Sigmoid colon (tissue), 4 donors: ENCODE measurements at regions not wholly inside any gene's neighbourhood (a gene's known extent, or its start where the extent isn't known, plus 50 kb on each side); places are given as distances from the start of the nearest gene placed in this dataset.

ENCODE experiments used
- CTCF ChIP-seq, 4 experiments: fragments of 450-650 bp in 3 of 4; fragments of 200-600 bp in 1 of 4; IDR thresholded peaks; one replicate each; pipeline ENCODE4 v1.5.1; 2016 to 2019; ENCODE audit warnings: antibody characterized with exemption in 4 of 4, mild to moderate bottlenecking in 3 of 4, moderate library complexity in 2 of 4
- EP300 ChIP-seq, 4 donors: sonication (generic); formaldehyde crosslinking; IDR thresholded peaks; one replicate each; pipeline ENCODE4 v1.6.1; 2017; ENCODE audit warnings: antibody characterized with exemption in 4 of 4
- POLR2A ChIP-seq, 2 donors: fragments of 450-650 bp; IDR thresholded peaks; one replicate each; pipeline ENCODE4 v1.6.1; 2016; ENCODE audit warnings: antibody characterized with exemption in 2 of 2, mild to moderate bottlenecking in 2 of 2, moderate library complexity in 2 of 2
- POLR2AphosphoS5 ChIP-seq, 4 donors: sonication (generic); formaldehyde crosslinking; IDR thresholded peaks; one replicate each; pipeline ENCODE4 v1.6.1; 2017; ENCODE audit warnings: antibody characterized with exemption in 4 of 4

DNA sequence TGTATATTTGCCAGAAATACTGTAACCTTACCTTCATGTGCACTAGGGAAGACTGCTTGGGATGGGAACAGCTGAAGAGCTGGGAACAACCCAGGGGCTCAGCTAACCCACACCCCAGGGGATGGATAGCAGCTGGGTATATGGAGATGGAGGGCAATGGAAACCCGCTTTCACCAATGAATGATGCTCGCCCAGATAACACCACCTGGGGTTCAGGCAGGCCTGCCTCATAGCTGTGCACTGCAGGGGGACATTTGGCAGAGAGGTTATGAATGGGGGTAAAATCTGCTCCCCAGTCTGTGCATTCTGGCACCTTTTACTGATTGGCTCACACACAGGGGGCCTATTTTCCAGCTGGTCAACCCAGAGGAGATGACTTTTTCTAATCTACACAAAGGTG, 170.7 kb downstream of the CHST1 start:
- no peak for TF ChIP-seq CTCF (IDR thresholded peaks at IDR 0.05)
- no peak for TF ChIP-seq POLR2AphosphoS5 (IDR thresholded peaks at IDR 0.05)
- no peak for TF ChIP-seq POLR2A (IDR thresholded peaks at IDR 0.05)
- TF ChIP-seq EP300 (IDR thresholded peaks at IDR 0.05), result no peak
